ENCODE measurements at regions not wholly inside any gene's neighbourhood (a gene's known extent, or its start where the extent isn't known, plus 50 kb on each side); places are given as distances from the start of the nearest gene placed in this dataset.

GRCh38 chr2:128682729-128683284 is 364.1 kb upstream of the HS6ST1 start:
- no peak for TF ChIP-seq RCOR1 (IDR thresholded peaks at IDR 0.05; ENCODE audit: low read length)
- TF ChIP-seq FOSL2 (IDR thresholded peaks at IDR 0.05; ENCODE audit: borderline replicate concordance, low read depth), result no peak
- TF ChIP-seq YY1 (IDR thresholded peaks at IDR 0.05; ENCODE audit: low read depth), result no peak
- no peak for TF ChIP-seq CTCF (IDR thresholded peaks at IDR 0.05)

Measured in SK-N-SH (cell line).